Gastrocnemius medialis (tissue), 4 donors: ENCODE measurements at regions not wholly inside any gene's neighbourhood (a gene's known extent, or its start where the extent isn't known, plus 50 kb on each side); places are given as distances from the start of the nearest gene placed in this dataset.

Experiments
- ATAC-seq, 2 donors: fragments of 150-250 bp; one replicate each; pipeline ENCODE4 v1.9.1; 2016
- DNase-seq, 2 donors: peaks; one replicate each; pipeline ENCODE4 v3.0.0-alpha.2; 2019
- H3K27ac ChIP-seq, 4 donors: fragments of 200-600 bp; sonication (generic); 1 replicate in 1 of 4; 2 replicates in 3 of 4; pipeline ENCODE4 v1.5.1; 2016 to 2018; ENCODE audit warnings: mild to moderate bottlenecking in 2 of 4, moderate library complexity in 1 of 4
- H3K27me3 ChIP-seq, 3 donors: fragments of 200-600 bp; sonication (generic) in 2 of 3; 1 replicate in 1 of 3; 2 replicates in 2 of 3; pipeline versions ENCODE4 v1.5.1 to v1.6.0; 2016 to 2019; ENCODE audit warnings: mild to moderate bottlenecking in 1 of 3, moderate library complexity in 1 of 3
- H3K36me3 ChIP-seq, 2 donors: fragments of 200-600 bp; sonication (generic) in 1 of 2; one replicate each; pipeline ENCODE4 v1.5.1; 2017 to 2018
- H3K4me1 ChIP-seq, 2 donors: fragments of 200-600 bp; sonication (generic) in 1 of 2; one replicate each; pipeline ENCODE4 v1.5.1; 2016 to 2017; ENCODE audit warnings: mild to moderate bottlenecking in 2 of 2
- H3K4me3 ChIP-seq, 4 donors: fragments of 200-600 bp; sonication (generic) in 3 of 4; 1 replicate in 1 of 4; 2 replicates in 3 of 4; pipeline ENCODE4 v1.5.1; 2016 to 2019; ENCODE audit warnings: mild to moderate bottlenecking in 2 of 4
- H3K9me3 ChIP-seq, 3 donors: fragments of 200-600 bp; sonication (generic) in 2 of 3; 1 replicate in 1 of 3; 2 replicates in 2 of 3; pipeline ENCODE4 v1.5.1; 2016 to 2019
- CTCF ChIP-seq, 5 experiments: fragments of 450-650 bp in 3 of 5; fragments of 200-600 bp in 2 of 5; sonication (generic) in 2 of 5; IDR thresholded peaks in 4 of 5; conservative IDR thresholded peaks in 1 of 5; 1 replicate in 4 of 5; 2 replicates in 1 of 5; pipeline ENCODE4 v1.5.1; 2016 to 2019; ENCODE audit warnings: antibody characterized with exemption in 5 of 5, mild to moderate bottlenecking in 3 of 5, moderate library complexity in 3 of 5
- POLR2A ChIP-seq, 2 donors: fragments of 450-650 bp; IDR thresholded peaks; one replicate each; pipeline ENCODE4 v1.6.1; 2017; ENCODE audit warnings: antibody characterized with exemption in 2 of 2, mild to moderate bottlenecking in 2 of 2, moderate library complexity in 2 of 2
- in situ Hi-C, 4 donors: fragments of 200-750 bp; cut with MboI; loops; one replicate each; pipeline versions ENCODE4 v1.15.0 to v1.8.0; 2017; ENCODE audit warnings: low sequenced_read_pairs in 4 of 4
- intact Hi-C: fragments of 100-400 bp; cut with DNase I; formaldehyde crosslinking; loops from one replicate; pipeline ENCODE4 v1.15.1; 2023; ENCODE audit warnings: low total_unique reads

- no peaks in the 10 kb centered on the region for H3K9me3 ChIP-seq
- H3K27ac ChIP-seq: no peak overlapping the region
- in situ Hi-C loops (no loop called here), intact Hi-C loops (no loop called here)
- H3K27me3 ChIP-seq: no peaks in the 10 kb centered on the region
- no peak for ATAC-seq
- peaks cover 0 to 4% of the 10 kb centered on the region in 2 donors for H3K4me1 ChIP-seq
- TF ChIP-seq CTCF (IDR thresholded peaks at IDR 0.05 in 4 of 5, conservative IDR thresholded peaks at IDR 0.05 in 1 of 5) (no peak), POLR2A (IDR thresholded peaks at IDR 0.05) (no peak)
- no peaks in the 10 kb centered on the region for H3K36me3 ChIP-seq
- no peak for DNase-seq
- no peak overlapping the region for H3K4me3 ChIP-seq
Observed at GRCh38 chr10:128632694-128633093, 506.5 kb upstream of the MKI67 start.

- H3K27me3 ChIP-seq: no peaks in the 10 kb centered on the region
- DNase-seq (no peak), ATAC-seq (no peak)
- H3K27ac ChIP-seq: no peak overlapping the region
- no peak for TF ChIP-seq CTCF (IDR thresholded peaks at IDR 0.05 in 4 of 5, conservative IDR thresholded peaks at IDR 0.05 in 1 of 5)
- no peak for TF ChIP-seq POLR2A (IDR thresholded peaks at IDR 0.05)
- no peaks in the 10 kb centered on the region for H3K36me3 ChIP-seq
- peaks cover 0 to 4% of the 10 kb centered on the region in 2 donors for H3K4me1 ChIP-seq
- in situ Hi-C loops: no loop called here
- H3K9me3 ChIP-seq: no peaks in the 10 kb centered on the region
- no peak overlapping the region for H3K4me3 ChIP-seq
- intact Hi-C loops: no loop called here
Observed at GRCh38 chr10:128633864-128634540, 507.8 kb upstream of the MKI67 start.

GRCh38 chr10:128642023-128642422 is 515.8 kb upstream of the MKI67 start:
- Histone ChIP-seq H3K27ac (no peak overlapping the region), H3K4me1 (no peaks in the 10 kb centered on the region), H3K4me3 (no peak overlapping the region), H3K9me3 (no peaks in the 10 kb centered on the region), H3K36me3 (no peaks in the 10 kb centered on the region), H3K27me3 (no peaks in the 10 kb centered on the region)
- DNase-seq (no peak), ATAC-seq (no peak)
- TF ChIP-seq POLR2A (IDR thresholded peaks at IDR 0.05): no peak
- no peak for TF ChIP-seq CTCF (IDR thresholded peaks at IDR 0.05 in 4 of 5, conservative IDR thresholded peaks at IDR 0.05 in 1 of 5)
- in situ Hi-C loops: no loop called here
- intact Hi-C loops: no loop called here

GRCh38 chr10:128642502-128642901 is 516.3 kb upstream of the MKI67 start:
- no peak overlapping the region for H3K27ac ChIP-seq
- no peaks in the 10 kb centered on the region for H3K27me3 ChIP-seq
- H3K36me3 ChIP-seq: no peaks in the 10 kb centered on the region
- no peaks in the 10 kb centered on the region for H3K4me1 ChIP-seq
- DNase-seq (no peak), ATAC-seq (no peak)
- H3K4me3 ChIP-seq: no peak overlapping the region
- TF ChIP-seq POLR2A (IDR thresholded peaks at IDR 0.05): no peak
- no peak for TF ChIP-seq CTCF (IDR thresholded peaks at IDR 0.05 in 4 of 5, conservative IDR thresholded peaks at IDR 0.05 in 1 of 5)
- no peaks in the 10 kb centered on the region for H3K9me3 ChIP-seq
- in situ Hi-C loops (no loop called here), intact Hi-C loops (no loop called here)

- in situ Hi-C loops: no loop called here
Observed at GRCh38 chr10:128643658-128644057, 517.4 kb upstream of the MKI67 start.

More at GRCh38 chr10:128643658-128644057, 517.4 kb upstream of the MKI67 start:
- Histone ChIP-seq H3K4me1 (no peaks in the 10 kb centered on the region), H3K27me3 (no peaks in the 10 kb centered on the region), H3K27ac (no peak overlapping the region), H3K4me3 (no peak overlapping the region), H3K9me3 (no peaks in the 10 kb centered on the region), H3K36me3 (no peaks in the 10 kb centered on the region)
- ATAC-seq: no peak
- no peak for DNase-seq
- TF ChIP-seq CTCF (IDR thresholded peaks at IDR 0.05 in 4 of 5, conservative IDR thresholded peaks at IDR 0.05 in 1 of 5): no peak
- no peak for TF ChIP-seq POLR2A (IDR thresholded peaks at IDR 0.05)
- intact Hi-C loops: no loop called here
